ENCODE measurements at regions not wholly inside any gene's neighbourhood (a gene's known extent, or its start where the extent isn't known, plus 50 kb on each side); places are given as distances from the start of the nearest gene placed in this dataset.

DNA sequence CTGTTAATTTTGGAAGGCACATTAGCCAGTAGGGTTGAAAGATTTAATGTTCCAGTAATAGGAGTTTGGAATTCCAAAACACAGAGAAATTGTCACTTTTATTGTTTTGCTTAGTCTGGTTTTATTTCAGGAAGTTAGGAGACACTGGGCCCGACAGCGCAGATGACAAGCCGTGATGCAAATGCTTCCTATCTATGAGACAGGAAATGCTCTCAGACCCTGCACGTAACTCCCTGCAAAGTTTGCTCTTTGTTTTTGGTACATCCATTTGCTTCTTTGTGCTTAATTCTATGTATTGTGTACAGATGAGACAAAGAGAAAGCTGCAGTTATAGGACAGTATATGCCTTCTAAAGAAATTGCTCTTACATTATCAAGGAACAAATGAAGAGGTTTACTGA, 201.6 kb upstream of the SGK1 start:
- peak; percentile 67 for DNase-seq

DNA sequence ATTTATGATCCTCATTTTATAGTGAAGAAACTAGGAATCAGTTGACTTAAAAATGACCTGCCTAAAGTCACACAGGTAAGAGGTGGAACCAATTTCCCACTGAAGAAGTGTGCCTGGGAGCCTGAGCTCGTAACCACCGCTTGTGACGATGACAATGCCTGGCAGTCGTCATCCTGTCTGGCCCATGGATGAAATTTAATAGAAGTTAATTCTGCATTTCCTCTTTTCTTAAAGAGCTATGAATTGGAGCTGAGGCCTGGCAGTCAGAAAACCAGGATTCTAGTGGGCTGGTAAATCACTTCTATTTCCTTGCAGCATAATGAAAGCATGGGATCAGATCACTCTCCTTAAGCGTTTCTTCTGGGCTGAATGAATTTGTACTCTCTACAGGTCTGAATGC, 200.0 kb upstream of the SGK1 start:
- no peak for DNase-seq

DNA sequence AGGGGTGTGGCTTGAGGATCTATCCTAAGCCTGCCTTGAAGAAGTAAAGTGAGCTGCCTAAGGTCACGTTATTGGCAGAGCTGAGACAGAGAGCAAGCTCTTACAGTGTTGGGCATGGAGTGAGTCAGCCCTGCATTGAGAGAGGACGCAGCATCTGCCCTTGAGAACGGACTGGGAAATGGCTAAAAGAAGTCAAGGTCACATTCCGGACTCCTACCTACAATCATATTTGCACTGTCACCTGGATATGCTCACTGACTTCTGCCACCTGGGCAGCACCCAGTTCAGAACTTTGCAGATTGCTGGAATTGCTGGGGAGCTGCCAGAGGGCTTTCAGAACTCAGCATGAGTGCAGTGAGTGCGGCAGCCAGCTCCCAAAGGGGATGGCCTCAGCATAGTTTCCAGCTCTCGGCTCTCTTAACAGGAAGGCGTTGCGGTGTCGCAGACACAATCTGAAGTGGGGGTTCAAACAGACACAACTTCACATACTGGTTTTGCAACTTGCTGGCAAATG, 199.3 kb upstream of the SGK1 start:
- DNase-seq = no peak

DNA sequence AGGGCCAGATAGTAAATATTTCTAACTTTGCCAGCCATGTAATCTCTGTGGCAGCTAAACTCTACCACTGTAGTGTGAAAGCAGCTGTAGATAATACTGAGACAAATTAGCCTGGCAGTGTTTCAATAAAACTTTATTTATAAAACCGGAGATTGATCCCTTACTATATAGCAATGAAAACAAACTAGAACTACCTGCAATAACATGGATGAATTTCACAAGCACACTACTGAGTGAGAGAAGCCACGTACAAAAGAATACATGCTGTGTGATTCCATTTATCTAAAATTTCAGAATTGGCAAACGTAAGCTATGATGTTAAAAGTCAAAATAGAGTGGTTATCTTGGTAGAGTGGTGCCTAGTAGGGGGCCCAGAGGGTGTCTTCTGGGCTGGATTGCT, 198.7 kb upstream of the SGK1 start:
- DNase-seq = no peak

DNA sequence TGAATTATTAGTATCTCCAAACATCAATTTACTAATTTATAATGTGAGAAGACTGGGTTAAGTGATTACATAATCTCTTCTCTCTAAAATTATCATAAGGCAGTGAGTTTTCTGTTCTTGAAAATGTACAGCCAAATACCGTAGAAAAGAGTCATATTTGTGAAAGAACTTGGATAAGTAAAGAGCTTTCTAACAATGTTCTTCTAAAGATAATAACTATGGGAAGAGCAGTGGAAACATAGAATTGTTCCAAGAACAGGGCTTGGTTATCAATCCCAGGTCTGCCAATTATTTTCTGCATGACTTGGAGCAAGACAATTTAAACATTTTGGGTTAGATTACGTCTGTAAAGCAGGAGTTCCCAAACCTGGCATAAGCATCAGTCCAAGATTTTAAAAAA, 198.1 kb upstream of the SGK1 start:
- no peak for DNase-seq

DNA sequence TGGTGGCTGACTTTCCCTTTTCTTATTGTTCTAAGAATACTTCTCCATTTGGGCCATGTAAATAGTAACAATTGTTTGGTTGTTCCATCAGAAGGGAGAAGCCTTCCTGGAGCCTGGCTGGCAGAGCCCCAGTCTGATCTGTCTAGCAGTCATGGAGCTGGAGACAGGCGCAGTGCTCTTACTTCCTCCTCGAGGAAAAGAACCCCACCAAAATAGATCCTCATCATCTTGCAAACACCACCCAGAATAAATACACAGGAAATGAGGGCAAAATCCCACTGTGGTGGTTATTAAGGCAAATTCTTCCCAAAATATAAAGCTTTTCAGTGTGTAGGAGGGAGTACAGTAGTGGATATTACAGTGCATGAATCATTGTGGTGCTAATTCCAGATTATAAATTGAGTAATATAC, 195.1 kb upstream of the SGK1 start:
- DNase-seq = no peak

DNA sequence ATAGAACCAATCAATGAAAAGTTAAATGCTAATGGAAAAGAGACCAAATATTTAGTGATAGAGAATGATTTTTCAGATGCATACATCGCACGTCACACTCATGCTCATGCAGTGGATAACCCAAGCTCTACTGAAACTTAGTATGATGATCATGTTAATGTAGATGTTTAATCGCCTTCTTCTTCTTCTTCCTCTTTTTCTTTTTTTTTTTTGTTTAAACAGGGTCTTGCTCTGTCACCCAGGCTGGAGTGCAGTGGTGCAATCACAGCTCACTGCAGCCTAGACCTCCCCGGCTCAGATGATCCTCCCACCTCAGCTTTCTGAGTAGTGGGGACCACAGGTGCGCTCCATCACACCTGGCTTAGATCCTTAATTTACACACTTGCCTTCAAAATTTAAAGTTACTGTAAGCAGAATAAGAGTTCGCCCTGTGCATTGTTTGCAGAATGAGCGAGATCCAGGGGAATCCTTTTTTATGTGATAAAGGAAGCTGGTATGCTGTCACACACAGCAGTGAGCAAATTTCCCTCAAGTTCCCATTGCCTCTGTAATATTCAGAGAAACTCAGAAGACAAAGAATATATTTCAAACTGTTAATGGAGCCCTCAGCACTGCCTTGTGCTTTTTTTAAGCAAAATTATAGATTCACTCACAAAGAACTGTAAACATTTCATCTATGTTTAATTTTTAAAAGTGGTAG, 194.2 kb upstream of the SGK1 start:
- DNase-seq = no peak

DNA sequence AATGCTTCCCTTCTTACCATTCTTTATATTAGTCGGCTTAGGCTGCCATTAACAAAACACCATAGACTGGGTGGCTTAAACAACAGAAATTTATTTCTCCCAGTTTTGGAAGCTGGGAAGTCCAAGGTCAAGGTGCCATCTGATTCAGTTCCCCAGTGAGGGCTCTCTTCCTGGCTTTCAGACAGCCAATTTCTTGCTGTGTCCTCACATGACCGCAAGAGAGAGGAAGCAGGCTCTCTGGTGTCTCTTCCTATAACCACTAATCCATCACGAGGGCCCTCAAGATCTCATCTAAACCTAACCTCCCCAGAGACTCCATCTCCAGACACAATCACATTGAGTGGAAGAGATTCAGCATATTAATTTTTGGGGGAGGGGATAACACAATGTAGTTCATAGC, 193.0 kb upstream of the SGK1 start:
- no peak for DNase-seq

DNA sequence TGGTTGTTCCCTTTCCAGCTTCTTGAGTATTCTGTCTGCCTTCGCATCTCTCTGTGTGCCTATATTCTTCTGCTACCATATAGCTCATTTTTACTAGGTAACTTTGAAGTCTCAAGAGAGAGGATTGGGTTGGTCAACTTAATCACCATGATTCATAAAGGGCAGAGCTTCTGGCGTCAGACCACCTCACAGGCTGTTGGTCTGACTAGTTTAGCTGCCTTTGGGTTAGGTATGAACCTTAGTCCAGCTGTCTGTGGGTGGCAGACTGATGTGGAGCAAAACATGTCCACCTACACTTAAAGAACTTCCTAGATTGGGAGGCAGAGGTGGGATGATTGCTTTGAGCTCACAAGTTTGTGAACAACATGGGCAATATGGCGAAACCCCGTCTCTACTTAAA, 192.2 kb upstream of the SGK1 start:
- DNase-seq = no peak

DNA sequence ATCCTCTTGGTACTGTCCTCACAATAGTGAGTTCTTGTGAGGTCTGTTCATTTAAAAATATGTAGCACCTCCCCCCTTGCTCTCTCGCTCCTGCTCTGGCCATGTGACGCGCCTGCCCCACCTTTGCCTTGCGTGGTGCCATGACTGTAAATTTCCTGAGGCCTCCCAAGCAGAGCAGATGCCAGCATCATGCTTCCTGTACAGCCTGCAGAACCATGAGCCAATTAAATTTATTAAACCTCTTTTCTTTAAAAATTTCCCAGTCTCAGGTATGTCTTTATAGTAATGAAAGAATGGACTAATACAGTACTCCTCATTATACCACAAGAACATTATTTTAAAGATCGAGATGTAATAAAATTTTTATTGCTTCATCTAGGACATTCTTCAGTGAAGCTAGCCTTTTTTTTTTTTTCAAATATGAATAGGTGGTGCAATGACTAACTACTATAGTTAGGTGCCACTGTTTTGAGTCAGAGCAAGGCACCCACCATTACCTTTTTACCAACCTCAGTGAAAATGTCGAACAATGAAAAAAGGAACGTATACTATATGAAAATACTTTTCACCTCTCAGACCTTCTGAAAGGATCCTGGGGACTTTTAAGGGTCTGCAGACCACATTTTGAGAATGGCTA, 191.1 kb upstream of the SGK1 start:
- no peak for DNase-seq

DNA sequence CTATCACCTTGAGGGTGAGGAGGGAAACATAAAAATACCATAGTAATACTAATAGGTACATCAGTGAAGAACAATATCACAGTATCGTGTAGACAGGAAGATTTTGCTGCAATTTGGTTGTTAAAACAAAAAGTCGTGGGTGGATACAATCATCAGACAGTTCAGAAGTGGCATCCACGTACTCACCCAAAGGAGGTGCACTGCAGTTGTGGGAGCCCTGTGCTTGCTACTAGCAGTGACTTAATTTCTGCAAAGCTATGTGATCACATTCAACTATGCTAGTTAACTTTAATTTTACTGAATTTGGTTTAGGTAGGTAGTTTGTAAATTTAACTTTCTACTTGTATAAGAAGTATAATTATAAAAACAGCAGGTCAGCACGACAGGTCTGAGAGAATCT, 188.2 kb upstream of the SGK1 start:
- no peak for DNase-seq

DNA sequence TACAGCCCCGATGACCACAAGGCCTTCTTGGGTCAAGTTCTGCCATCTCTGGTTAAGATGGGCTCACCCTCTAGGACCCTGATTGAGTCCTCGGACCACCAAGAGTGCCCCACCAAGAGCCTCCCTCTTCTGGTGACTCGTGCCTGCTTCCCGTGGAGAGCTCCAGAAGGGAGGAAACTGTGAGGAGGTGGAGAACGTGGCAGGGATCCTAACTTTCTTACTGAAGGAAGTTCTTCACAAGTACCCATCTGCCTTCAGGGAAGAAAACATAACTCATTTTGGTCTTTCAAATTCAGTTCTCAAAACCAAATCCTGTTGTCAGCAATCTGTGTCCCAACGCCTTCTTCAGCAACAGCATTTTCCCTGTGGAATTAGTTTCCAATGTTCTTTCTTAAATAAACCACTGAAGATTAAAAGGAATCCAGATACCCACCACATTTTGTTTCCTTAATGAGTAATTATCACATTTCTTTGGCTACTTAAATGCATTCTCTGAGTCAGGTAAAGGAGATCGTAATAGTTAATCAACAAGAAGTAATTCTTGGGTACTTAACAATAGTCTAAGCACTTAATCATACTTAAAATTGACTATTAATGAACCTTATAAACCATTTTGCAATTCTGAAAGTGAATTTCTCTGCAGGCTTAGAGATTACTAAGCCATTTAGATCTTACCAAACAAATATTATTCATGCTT, 185.8 kb upstream of the SGK1 start:
- DNase-seq = no peak

DNA sequence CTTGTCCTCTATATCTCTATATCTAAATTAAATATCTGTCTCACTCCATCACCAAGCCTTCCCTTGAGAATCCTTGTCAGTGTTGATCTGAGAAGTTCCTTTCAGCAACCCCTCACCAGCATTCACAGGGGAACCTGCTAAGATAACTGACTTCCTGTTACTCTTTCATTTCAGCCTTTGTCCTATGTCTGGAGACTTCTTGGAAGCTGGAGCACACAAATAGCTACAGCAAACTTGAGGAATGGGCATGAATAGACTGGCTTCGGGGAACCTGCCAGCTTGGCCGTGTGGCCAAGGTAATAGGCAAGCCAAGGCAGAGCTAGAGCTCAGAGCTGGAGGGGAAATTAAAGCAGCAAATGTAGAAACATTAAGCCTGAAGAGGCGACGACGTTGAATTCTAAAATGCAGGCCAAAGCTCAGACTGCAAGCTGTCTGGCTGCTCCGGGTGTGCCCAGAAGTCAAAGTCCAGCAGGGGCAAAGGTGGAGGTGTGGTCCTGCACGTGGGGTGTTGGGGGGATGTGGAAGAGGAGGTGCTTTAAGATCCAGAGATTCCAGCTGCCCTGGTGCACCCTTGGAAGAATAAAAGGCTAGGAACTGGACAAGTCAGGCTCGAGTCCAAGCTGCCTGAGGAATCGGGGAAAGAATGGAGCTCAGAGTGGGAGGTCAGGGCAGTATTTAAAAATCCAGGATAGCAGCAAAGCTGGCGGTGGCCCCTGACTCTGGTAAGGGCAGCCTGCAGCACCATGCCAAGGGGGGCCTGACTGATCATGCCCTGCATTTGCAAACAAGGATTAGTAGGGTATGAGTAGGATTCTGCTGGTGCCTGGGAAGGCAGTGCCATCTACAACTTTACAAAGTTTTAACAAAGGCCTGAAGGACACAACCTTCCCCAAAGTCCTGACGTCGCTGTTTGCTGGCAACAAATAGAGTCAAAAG, 185.0 kb upstream of the SGK1 start:
- DNase-seq = no peak

DNA sequence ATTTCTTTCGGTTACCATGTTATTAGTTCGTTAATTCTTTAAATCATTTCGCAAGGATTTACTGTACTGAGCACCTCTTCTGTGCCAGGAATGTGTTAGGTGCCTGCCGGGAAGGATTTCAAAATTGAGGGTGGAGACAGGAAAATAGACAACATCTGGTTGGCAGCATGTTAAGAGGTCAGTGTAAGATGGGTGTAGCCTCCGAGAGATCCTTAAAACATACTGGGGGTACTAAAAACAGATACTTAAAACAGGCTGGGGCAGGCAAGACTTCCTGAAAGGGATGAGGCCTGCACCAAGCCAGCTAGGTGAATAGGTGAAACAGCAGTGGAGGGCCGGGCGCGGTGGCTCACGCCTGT, 178.0 kb upstream of the SGK1 start:
- DNase-seq = no peak

DNA sequence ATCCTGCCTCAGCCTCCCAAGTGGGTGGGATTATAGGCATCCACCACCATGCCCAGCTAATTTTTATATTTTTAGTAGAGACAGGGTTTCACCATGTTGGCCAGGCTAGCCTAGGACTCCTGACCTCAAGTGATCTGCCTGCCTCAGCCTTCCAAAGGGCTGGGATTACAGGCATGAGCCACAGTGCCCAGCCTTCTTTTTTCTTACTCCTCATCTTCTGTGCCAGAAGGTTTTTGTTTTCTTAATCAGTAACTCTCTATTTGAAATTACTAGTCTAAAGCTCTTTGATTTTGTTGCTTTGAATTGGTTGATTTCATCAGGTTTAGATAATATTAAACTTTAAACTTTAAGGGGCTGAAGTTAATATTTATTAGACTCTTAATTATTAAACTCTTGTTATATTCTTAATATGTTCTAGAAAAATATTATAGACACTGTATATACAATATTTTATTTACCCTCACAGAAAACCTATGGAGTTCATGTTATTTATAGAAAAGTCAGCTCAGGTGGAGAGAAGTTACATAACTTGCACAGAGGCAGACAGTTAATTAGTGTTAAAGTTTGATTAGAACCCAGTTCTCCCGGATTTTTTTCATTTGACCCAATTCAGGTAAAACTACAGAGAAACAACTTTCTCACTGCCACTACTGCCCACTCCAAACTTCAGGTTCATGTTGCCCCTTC, 177.4 kb upstream of the SGK1 start:
- no peak for DNase-seq

DNA sequence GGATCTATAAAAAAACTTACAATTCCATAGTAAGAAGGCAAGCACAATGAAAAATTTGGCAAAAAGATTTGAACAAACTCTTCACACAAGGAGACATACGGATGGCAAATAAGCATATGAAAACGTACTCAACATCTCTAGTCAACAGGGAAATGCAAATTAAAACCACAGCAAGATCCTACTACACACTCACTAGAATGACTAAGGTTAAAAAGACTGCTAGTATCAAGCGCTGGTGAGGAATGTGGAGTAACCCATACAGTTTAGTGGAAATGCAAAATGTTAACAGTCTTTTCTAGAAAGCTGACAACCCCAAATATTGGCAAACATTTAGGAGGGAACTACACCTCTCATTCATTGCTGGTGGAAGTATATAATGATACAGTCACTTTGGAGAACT, 175.9 kb upstream of the SGK1 start:
- no peak for DNase-seq

DNA sequence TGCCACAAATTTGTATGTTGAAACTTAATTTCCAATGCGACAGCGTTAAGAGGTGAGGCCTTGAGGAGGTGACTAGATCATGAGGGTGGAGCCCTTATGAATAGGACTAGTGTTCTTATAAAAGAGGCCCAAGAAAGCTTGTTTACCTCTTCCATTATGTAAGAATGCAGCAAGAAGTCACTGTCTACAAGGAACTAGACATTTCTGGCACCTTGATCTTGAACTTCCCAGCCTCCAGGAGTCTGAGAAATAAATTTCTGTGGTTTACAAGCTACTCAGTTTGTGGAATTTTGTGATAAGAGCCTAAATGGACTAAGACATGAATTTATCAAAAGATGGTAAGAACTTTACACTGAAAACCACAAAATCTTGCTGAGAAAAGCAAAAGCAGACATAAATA, 173.6 kb upstream of the SGK1 start:
- no peak for DNase-seq

DNA sequence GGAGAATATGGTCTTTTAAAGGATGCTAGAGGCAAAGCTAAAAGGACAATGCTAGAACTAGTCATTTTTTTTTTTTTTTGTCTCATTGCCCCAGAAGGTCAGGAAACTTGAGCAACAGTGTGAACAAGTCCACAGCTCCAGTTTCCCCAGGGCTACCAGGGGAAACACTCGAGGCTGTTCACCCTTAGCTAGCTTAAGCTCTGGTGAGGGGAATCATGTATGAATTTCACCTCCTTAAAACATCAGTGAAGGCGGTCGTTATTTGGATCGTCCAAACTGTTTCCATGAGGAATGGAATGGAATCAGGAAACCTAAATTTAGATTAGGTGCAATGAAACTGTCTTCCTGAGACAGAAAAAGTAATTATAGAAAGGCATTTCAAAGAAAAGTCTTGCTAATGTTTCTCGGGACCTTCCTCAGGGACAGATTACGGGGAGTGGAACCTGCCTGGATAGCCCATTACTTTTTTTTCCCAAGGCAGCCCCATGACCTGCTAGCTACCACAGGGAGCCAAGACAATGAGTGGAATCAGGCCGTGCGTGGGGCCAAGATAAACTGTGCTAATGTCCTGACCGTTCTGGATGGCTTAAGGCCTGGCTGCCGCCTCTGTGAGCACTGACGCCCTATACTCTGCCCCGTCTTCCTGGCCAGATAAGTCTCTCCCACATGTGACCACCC, 164.8 kb upstream of the SGK1 start:
- no peak for DNase-seq

DNA sequence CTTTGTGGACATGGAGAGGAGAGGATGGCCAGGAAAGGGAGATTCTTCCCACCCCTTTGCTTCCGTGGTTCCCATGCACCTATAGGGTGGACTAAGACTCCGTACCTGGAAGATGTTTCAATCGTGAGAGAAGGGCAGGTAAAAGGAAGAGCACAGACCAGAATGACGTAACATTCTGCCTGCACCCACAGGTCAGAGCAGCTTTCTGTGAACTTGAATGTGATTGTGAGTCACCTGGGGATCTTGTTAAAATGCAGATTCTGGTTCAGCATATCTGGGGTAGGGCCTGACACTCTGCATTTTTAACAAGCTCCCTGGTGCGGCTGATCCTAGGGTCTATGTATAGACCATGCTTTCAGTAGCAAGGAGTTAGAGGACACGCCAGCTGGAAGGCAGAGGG, 164.1 kb upstream of the SGK1 start:
- DNase-seq = no peak

DNA sequence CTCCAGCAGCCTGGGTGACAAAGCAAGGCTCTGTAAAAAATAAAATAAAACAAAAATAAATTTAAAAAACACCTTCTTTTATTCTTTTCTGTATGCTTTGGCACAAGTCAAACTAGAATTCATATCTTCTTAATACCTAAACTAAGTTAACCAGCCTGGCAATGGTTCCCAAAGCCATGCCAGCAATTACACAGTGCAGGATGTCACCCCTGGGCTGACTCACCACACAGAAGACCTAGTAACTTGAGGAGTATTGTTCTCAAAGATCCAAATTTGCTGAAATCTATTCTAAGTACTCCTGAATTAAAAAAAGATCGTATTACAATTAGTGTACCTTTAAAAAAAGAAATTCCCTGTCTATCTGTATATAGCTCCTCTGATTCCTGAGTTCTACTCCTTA, 162.7 kb upstream of the SGK1 start:
- DNase-seq = no peak

DNA sequence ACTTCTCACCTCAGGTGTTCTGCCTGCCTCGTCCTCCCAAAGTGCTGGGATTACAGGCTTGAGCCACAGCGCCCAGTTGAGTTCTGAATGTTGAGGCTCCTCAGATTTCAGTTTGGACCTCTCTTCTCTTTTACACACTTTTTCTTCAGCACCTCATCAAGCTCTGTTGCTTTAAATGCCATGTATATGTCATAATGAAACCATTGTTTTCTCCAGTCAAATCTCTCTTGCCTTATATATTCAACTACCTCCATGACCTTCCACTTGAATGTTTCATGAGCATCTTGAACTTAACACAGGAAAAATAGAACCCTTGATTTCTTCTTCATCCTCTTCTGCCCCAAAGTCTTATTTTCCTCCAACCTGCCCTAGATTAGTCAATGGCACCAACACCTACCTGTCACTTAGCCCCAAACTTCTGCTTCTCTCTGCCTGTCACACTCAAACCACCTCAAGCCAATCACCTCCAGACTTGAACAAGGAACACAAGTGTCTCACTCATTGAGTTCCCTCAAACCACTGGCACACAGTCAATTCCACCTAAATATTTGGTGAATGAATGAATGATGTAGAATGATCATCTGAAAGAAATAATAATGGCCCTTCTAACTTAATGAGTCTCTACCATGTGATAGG, 161.0 kb upstream of the SGK1 start:
- DNase-seq = no peak

All from CD4-positive, alpha-beta T cell treated with Interleukin-17A for 4 hours (primary cell).